ENCODE measurements at regions not wholly inside any gene's neighbourhood (a gene's known extent, or its start where the extent isn't known, plus 50 kb on each side); places are given as distances from the start of the nearest gene placed in this dataset.

DNA sequence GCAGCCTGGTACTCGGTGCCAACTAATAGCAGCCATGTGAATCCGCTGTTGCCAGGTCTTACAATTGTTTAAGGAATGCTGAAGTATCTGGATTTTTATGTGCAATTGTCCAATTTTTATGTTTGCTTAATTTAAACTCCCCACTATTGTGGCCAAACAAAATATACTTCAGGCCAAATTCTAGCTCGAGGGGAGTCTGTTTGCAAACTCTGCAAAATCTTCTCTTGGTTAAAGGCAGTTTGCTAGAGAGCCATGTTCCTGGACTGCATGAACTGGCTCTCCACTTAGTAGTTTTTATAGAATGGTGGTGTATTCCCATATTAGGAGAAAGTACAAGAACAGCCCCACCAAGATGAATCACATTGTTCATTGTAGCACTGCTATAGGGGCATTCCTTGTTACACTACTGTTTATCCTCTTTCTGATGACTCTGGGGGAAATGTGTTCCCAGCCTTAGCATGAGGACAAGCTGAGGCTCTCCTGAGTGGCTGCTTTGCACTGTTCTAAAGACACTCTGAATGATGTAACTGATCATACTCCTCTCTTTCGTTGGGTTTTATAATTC is 178.0 kb upstream of the GLI3 start:
- dilution Hi-C loops (cut with MboI; ENCODE audit: extremely low pct_ligation_motif_present, low sequenced_read_pairs) (no loop called here), intact Hi-C loops (cut with micrococcal nuclease) (no loop called here)
- H3K9ac ChIP-seq (replicated peaks; ENCODE audit: extremely low read depth, insufficient read depth, low read length): no peak overlapping the region
- POLR2A ChIA-PET: no interaction called here
- no peak overlapping the region for H3K27ac ChIP-seq (ENCODE audit: insufficient read depth, low read depth, low read length)
- no peaks in the 10 kb centered on the region for H3K9me3 ChIP-seq (replicated peaks; ENCODE audit: control insufficient read depth, insufficient read depth, low read length)
- no peaks in the 10 kb centered on the region for H3K36me3 ChIP-seq (ENCODE audit: control insufficient read depth in 2 of 2, extremely low read depth in 1 of 2, insufficient read depth in 2 of 2, low read length in 2 of 2)
- no peaks in the 10 kb centered on the region for H3K79me2 ChIP-seq (ENCODE audit: control insufficient read depth, insufficient read depth, low read length)
- no peaks in the 10 kb centered on the region for H3K4me1 ChIP-seq (ENCODE audit: control insufficient read depth, extremely low read depth, insufficient read depth, low read length)
- DNase-seq (ENCODE audit: low read depth, low spot score): no peak
- no peak for FAIRE-seq
- CTCF ChIA-PET: no interaction called here
- no peak overlapping the region for H2AFZ ChIP-seq (ENCODE audit: low read depth, low read length)
- no TSS peak for BruUV-seq (replicated peaks)
- TF ChIP-seq EZH2 (IDR thresholded peaks at IDR 0.05; ENCODE audit: borderline replicate concordance, low read depth, low read length, severe bottlenecking): no peak
- TF ChIP-seq CTCF (IDR thresholded peaks at IDR 0.05; ENCODE audit: extremely low read depth in 1 of 2, insufficient read depth in 1 of 2, low read depth in 1 of 2, low read length in 2 of 2): no peak
- no peak for TF ChIP-seq GATA2 (IDR thresholded peaks at IDR 0.05; ENCODE audit: insufficient read depth, insufficient read length, low read depth, low read length)
- no peak for TF ChIP-seq MYC (IDR thresholded peaks at IDR 0.05; ENCODE audit: low read depth, low read length)
- TF ChIP-seq POLR2AphosphoS5 (IDR thresholded peaks at IDR 0.05; ENCODE audit: insufficient read depth, low read depth, low read length): no peak
- no peak for TF ChIP-seq FOS (IDR thresholded peaks at IDR 0.05; ENCODE audit: borderline replicate concordance, insufficient read depth, low read length)
- H3K9me1 ChIP-seq (replicated peaks; ENCODE audit: control insufficient read depth, extremely low read depth, insufficient read depth, low read length): no peaks in the 10 kb centered on the region
- no peak overlapping the region for H3K4me2 ChIP-seq (ENCODE audit: insufficient read depth, low read length)
- H3K27me3 ChIP-seq (ENCODE audit: control insufficient read depth in 2 of 2, insufficient read depth in 2 of 2, low read length in 2 of 2): peaks cover 0 to 3% of the 10 kb centered on the region in 2 experiments
- H4K20me1 ChIP-seq (replicated peaks; ENCODE audit: control insufficient read depth, extremely low read depth, insufficient read depth, low read length): no peaks in the 10 kb centered on the region
- no peak overlapping the region for H3K4me3 ChIP-seq (replicated peaks in 1 of 3; ENCODE audit: insufficient read depth in 1 of 3, low read depth in 1 of 3, low read length in 3 of 3)
